Right renal pelvis (tissue), 4 donors: ENCODE measurements at regions not wholly inside any gene's neighbourhood (a gene's known extent, or its start where the extent isn't known, plus 50 kb on each side); places are given as distances from the start of the nearest gene placed in this dataset.

ENCODE experiments used
- DNase-seq, 4 donors: peaks; one replicate each; pipeline ENCODE4 v3.0.0-alpha.2; 2013; ENCODE audit warnings: low read depth in 4 of 4, low spot score in 3 of 4, missing footprints in 1 of 4

DNA sequence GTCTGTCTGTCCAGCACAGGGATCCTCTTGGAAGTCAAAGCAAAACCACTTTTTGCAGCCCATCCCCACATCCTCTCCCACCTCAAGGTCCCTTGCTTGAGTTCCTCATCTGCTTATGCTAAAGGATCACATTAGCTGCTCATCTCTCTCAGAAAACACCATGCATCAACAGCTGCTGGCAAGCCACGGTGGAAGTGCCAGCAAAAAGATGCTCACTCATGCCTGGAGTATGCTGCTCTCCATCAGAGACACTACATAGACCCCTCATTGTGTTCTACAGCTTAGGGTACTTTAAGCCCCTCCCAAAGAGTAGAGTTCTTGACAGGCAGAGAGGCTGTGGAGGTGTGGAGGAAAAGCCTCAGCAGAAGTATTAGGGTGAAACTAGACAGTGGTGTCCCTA lies 94.6 kb upstream of the COL8A1 start:
- DNase-seq = no peak

DNA sequence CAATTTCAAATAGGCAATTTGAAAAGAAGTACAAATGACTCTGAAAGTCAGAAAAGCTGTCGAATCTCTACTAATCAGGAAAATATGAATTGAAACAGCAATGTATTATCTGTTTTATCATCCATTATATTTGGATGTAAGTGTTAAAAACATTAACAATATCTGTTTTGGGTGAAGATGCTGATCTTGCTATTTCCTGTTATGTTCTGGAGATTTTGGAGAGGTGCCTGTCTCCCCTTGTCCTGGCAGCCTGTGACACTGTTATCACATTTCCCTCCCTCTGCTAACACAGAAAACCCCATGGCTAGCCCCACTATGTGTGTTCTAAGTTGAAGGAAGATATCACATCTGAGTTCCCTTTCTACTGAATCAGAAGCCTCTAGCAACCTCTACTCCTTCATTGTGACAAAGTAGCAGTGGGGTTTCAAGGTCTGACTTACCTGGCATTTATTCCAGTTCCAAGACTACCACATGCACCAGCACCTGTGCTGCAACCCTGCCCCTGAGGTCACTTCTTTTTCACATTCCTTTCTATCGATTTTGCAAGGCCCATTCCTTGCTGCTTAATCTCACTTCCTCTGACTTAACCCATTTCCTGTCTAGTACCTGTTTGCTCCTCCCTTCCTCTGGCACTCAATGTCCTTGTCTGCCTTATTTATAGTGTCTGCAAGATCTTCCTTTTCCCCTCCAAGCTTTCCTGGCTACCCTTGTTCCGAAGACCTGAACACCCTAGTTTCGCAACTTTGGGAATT lies 95.5 kb upstream of the COL8A1 start:
- DNase-seq = no peak

DNA sequence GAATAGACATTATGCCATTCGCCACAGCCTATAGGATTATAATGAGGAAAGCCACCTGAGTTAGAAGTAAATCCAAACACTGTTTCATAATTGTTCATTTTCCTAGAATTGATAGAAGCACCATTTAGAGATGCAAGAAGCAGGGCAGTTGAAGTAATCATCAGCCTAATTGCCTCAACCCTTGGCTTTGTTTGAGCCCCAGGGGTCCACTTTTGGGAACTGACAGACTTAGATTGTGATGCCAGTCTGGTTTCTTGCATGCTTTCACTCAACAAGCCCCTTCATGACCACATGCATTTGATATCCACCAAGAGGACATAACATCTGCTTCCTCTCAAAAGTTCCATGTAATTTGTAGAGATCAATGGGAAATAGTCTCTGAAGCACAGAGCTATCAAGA lies 97.2 kb upstream of the COL8A1 start:
- no peak for DNase-seq

DNA sequence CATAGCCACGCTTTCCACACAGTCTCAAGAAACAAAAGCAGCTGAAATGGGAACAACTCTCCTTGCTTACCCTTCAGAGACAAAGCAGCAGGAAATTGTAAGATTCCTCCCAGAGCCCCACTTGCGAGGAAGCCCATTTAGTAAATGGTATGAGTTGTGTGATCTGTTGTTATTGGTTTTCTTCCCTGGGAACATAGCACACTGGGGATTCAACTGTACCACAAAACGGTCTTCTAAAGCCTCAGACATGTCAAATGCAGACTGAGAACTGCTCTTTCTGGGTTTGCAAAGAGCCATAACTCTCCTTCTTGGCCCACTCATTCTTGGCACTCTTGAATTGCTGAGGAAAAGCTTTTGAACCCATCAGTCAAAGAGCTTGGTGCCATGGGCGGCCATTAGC lies 101.0 kb upstream of the COL8A1 start:
- no peak for DNase-seq

DNA sequence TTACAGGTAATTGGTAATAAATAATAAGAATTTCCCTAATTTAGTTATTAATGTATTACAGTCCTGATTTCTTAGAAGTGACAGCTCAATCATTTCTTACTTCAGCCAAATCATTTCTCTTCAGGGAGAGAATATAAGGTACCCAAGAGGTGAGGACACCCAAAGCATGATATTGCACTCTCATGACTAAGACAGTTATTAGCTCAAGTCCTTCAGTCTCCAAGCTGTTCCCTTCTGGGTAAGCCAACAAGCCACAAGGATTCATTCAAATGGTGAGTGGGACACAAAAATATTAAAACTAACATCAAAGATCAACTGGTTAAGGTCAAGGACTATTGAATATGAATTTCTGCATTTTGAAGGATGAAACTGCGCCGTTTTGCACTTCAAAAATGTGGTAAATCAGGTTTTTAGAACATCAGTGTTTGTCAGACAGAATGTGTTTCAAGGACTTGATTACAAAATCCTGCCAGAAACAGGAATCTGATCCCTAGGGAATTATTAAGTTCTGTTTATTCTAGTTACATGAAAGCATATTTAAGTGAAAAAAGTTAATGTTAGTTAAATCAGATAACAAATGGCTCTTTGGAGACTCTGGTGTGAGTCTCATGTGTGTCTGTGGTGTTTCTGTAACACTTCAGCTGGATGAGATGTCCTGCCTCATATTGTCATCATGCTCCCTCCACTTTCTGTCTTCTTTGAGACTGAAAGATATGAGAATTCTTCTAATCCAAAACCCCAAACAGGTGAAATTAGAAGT lies 101.7 kb upstream of the COL8A1 start:
- DNase-seq = no peak

DNA sequence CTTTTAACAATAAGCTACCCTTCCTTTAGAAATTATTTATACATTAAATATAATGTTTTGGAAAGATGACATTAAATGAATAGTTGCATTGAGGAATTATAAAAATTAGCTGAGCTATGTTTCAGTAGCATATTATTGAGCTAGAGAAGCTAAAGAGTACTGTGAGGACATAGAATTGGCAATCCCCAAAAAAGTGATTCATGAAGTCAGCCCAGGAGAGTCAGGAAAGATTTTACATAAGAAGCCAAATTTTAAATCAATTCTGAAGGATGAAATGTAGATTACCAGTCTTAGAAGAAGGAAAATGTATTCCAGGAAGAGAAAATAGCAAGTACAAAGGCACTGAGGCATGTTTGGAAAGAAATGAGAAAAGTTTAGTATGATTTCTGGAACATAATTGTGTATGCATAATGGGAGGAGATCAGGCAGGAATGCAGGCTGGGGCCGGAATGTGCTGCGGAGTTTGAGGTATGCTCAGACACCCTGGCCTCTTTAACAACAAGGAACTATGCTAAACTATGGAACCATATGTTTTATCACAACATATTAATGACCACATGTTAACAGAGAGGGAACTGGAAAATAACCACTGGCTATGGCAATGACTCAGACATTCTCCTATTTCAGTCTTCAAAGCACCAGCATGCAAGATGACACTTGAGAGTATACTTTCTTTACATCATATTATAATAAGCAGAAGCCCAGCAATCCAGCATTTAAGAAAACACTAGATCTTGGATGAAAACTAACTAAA lies 103.3 kb upstream of the COL8A1 start:
- DNase-seq = no peak

DNA sequence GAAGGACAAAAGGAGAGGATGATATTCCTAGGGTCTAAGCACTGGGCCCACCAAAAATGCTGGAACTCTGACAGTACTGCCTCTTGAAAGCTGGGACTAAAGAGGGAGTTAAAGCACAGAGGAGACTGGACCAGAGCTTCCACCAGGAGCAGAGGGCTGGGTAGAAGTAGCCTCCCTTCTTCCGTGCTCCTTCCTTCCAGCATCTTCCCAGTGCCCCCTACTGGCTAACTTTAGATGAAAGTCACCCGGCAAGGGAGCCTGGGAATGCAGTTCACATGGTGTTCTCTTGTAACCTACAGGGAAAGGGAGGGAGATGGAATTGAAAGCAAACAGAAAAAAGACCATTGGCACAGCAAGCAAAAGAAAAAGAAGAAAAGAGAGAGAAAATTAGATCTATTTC lies 106.1 kb upstream of the COL8A1 start:
- DNase-seq = no peak

DNA sequence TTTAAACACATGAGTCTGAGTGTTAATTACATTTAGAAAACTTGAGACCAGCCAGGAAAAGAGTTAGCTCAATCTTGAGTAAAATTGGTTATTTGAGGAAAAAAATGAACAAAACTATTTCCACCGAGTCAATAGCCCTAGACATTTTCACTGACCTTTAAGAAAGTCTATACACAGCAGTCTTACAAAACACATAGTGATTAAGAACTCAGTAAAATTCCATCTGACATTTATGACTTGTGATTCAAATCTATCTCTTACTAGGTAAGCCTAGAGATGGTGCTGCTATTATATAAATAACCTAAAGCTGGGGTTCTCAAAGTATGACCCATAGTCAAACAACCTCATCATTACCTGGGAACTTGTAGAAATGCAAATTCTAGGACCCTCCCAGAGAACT lies 109.1 kb upstream of the COL8A1 start:
- DNase-seq = no peak

DNA sequence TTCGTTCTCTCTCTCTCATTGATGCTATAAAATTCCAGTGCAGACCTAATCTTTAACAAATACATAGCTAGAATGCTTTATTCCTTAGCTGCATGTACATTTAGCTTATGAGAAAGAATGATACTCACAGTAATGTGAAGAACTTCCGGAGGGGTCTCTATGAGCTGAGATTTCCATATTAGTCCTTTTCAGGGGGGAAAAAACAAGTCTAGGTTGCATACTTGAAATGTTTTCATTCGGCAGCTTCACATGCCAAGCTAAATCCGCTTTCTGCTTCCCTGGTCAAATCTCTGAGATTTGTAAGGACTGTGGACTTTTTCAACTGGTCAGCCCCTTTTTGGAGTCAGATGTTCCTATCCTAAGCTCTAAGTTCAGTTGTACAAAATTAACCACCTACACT lies 111.5 kb upstream of the COL8A1 start:
- DNase-seq = no peak

DNA sequence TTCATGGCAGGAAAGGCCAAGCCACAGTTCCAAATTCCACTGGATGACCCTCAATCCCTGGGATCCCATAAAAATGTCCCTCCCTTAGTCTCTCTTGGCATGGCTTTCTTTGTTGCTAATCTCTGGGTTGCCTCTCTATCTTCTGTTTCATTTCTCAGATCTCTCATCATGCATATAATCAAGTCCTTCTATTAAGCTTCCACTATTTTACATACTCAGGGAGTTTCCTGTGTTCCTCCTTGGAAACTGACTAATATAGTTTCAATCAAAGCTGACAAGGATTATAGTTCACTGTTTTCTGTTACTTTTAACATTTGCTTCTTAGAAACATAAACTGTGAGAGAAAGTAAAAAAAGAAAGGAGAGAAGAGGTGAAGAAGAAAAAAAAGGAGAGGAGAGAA lies 113.8 kb upstream of the COL8A1 start:
- DNase-seq = no peak

DNA sequence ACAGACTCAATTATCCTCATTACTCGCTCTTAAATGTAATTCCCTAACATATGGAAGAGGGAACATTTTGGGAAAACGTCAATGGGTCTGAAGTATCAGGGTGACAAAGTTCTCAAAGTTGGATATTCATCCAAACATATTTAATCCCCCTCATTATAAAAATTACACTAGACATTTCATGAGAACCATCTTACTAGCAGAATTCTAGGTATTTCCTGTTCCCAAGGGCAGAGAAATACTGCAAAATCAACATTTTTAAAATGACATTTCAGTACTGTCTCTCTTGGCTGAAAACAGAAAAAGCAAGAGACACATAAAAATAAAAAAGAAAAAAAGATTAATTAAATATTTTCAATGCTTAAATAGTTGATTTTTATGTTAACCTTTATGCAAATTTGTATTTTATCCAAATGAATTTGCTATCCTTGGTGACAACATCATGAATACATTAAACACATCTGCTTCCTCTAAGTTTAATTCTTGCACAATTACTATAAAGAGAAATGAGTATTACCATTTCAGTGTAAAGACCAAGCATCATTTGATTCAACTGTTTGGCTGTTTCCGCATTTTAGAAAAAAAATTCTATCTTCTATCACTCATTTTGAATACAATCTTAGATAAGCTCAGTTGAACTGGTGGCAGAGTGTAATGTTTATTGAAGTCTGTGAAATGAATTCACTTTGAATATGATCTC lies 114.8 kb upstream of the COL8A1 start:
- DNase-seq = no peak

DNA sequence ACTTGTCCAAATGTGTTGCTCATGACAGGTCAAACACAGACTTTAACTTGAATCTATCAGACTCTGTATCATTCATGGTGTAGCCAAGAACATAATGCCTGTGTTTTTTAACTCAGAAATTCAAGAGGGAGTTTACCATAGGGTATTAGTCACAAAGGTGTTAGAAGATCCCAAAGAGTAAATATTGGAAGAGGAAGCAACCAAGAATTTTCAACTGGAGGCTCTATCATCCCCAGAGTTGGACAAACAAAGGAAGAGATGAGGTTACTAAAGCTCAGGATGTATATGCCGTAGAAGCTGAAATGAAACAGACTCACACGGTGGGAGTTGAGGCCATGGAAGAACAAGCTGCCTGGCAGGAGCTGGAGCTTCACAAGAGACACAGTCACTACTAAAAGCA lies 116.2 kb upstream of the COL8A1 start:
- DNase-seq = no peak

DNA sequence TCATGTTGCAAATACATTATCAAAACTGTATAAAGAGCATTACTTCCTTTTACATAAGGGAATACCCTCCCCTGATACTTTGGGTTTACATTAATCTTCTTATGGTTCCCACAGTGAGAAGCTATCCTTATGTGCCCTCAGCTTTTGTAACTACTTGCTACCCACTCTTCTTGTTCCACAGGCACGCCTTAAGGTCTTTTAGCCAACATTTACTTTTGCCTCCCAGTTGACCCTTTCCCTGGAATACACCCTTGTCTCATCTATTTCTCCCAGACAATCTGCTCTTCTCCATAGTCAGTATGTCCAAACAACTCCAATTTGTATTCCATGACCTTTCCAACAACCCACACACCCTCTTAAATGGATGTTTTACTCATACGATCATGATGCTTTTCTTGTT lies 116.8 kb upstream of the COL8A1 start:
- no peak for DNase-seq

DNA sequence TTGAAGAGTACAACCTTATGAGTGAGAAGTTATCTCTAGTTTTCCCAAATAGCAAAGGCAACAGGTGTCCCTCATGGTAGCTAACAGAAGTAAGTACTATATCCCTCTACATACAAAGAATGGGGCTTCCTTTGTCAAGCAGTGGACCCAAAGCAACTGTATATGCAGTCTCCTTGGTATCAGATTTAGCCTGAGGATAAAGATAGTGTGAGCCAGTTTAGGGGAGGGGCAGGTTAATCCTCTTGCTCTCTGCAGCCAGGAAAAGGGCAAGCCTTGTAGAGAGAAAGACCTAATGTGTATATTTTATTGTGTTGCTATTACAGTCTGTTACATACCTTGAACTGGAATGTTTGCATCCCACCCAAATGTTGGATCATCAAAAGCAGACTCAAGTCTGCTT lies 117.9 kb upstream of the COL8A1 start:
- no peak for DNase-seq

DNA sequence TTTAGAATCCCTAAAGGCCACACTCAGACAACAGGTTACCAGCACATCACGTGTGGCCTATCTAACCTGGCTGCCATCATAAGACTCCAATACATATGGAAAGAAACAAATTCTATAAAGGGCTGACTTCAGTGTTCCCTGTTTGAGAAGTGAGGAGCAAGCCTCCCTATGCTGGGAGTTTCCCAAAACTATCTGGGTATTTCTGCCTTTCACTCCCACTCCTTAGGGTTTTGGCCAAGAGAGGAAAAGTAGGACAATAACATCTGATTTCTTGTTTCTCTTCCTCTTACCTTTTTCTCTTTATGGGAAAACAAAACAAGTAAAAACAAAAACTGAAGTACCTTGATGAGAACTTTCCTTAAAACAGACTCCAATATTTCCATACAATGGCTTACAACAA lies 121.5 kb upstream of the COL8A1 start:
- no peak for DNase-seq

DNA sequence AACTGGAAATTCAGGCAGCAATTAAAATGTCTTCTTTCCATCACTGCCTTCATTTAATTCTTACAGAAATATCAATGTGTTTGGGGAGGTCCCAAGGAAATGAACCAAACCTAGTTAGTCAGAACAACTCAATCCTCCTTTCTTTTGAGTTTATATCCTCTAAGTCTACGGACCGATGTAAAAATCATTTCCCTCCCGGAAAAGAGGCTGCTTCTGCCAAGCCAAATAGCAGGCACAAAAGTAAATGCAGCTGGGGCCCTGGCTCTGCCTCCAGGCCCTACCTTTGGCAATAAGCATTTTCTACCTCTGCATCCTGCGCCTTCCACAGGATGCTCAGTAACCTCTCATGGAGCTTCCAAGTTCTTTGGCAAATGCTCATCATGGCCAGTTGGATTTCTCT lies 122.5 kb upstream of the COL8A1 start:
- no peak for DNase-seq

DNA sequence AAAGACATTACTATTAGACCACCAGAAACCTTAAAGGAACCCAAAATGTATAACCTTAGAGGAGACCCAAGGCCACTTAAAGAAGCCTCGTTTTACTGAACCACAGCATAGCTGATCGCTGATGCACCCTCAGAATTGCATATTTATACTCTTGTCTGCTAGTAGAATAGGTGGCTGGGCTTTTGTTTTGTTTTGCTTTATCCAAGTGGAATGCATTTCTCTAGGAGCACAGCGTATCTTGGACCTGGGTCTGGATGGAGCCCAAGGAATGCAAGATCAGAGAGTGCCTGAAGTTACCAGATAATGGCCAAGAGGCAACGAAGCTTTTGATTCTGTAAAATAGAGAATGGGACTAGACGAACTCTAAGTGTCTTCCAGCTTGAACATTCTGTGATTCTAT lies 129.2 kb upstream of the COL8A1 start:
- DNase-seq = no peak

DNA sequence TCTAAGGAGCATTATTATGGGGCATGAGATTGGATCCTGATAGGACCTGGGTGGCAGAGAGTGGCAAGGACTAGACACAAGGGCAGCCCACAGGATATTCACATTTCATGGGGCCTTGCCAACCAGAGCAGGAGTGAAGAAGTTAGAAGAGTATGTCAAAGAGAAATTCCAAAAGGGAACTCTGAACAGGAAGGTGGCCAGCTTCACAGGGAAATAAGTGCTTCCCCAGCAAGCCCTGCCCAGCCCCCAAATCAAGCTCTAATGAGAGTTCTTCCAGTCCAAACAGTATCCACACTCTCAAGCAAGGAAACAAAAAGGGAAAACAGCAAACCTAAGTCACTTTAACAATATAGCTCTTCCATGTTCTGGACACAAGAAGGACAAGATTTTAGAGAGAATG lies 130.2 kb upstream of the COL8A1 start:
- no peak for DNase-seq

DNA sequence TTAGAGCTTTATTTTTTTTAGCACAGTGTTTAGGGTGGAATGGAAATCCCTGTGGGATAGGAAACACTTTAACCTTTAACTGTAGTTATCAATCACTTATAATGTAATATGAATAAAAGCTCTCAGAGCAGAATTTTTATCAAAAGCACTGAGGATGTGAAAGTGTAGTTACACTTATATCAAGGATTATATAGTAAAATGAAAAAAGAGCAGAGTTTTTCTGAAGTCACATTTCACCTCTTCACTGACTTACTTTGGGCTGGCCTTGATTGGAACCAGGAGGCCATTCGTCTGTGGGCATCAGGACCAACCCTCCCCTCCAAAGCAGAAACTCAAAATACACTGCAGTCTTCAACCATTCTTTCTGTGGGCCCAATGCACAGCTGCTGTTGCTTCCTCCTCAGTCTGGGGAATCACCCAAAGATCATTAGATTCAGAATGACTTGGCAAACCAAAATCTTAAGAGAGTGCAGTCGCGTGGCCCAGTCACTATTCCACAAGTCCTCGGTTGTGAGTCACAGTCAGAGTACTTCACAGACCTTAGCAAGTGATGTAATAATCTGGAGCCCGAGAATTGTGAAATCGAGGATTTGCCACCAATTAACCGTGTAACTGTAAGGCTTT lies 132.6 kb upstream of the COL8A1 start:
- DNase-seq = no peak

DNA sequence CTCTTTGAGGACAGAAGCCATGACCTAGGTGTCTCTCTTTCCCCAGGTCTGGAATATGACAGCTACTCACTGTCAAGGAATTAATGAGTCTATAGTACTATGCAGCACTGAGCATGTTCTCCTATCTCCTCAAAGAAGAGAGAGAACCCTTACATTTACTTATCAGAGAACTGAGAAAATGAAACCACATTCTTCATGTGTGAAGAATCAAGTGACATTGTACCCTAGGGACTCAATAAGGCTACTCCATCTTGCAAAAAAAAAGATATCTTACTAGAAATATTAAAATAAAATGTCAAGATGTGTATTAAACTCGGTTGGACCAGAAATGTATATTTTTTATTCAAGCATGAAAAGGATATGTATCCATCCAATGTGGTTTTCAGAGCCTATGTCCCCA lies 133.2 kb upstream of the COL8A1 start:
- no peak for DNase-seq

DNA sequence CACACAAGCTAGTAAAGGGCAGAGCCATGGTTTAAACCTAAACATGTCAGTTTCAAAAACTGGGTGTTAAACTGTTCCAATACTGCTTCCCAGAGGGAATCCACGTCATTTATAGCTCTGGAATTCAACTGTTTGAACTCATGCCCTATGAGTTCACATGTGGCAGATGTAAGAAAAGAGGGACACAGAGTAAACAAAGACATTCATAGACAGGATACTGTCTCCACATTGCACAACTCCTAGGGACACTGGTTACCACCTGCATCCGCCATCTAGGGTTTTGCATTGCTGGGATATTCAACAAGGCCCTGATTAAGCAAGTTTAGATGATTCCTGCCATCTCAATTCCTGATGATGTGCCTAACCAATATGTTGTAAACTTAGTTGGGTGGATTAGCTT lies 134.1 kb upstream of the COL8A1 start:
- DNase-seq = no peak
